DMS 273 treated with DMSO at 0.1 percent for 48 hours (cell line): ENCODE measurements at regions not wholly inside any gene's neighbourhood (a gene's known extent, or its start where the extent isn't known, plus 50 kb on each side); places are given as distances from the start of the nearest gene placed in this dataset.
"Not testable (repeated sequence)": the region's sequence is repeated elsewhere in the genome, so short reads cannot be mapped to it uniquely, and the experiment has no call there.

Experiments
- DNase-seq: peaks from one replicate; lab custom pipeline; 2025; lab: John Stamatoyannopoulos, UW

- DNase-seq, result no peak
Measured at GRCh38 chr11:134665571-134666270, 253.7 kb upstream of the B3GAT1 start.

GRCh38 chr11:134665188-134665535, 253.1 kb upstream of the B3GAT1 start:
- DNase-seq, result no peak

DNA sequence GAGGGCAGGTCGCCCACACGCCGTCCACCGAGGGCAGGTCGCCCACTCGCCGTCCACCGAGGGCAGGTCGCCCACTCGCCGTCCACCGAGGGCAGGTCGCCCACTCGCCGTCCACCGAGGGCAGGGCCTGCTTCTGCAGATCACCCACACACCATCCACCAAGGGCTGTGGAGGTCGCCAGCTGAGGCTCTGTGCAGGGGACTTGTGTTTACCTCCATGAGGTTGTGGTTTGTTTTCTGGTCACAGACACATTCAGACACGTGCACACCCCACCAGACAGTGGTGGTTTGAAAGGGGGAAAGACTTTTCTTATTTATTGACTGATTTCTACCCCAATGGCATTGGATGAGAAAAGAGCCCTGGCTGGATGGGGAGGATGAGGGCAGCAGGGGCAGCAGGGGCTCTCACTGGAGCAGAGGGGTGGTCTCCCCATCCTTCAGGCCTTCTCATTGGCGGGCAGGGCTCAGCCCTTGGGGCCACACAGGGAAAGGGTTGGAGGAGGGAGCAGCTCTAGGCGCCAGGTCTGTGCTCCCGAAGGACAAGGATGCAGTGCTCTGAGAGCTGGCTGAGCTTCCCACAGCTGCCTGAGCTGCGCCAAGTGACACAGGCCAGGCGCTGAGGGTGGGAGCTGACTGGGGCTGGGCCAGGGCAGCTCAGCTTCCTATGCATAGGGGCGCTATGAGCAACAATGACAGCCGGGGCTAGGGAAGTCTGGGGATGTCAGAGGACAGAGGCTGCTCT, 252.6 kb upstream of the B3GAT1 start:
- DNase-seq, result no peak

GRCh38 chr11:134663506-134664313, 251.7 kb upstream of the B3GAT1 start:
- DNase-seq, result no peak

DNA sequence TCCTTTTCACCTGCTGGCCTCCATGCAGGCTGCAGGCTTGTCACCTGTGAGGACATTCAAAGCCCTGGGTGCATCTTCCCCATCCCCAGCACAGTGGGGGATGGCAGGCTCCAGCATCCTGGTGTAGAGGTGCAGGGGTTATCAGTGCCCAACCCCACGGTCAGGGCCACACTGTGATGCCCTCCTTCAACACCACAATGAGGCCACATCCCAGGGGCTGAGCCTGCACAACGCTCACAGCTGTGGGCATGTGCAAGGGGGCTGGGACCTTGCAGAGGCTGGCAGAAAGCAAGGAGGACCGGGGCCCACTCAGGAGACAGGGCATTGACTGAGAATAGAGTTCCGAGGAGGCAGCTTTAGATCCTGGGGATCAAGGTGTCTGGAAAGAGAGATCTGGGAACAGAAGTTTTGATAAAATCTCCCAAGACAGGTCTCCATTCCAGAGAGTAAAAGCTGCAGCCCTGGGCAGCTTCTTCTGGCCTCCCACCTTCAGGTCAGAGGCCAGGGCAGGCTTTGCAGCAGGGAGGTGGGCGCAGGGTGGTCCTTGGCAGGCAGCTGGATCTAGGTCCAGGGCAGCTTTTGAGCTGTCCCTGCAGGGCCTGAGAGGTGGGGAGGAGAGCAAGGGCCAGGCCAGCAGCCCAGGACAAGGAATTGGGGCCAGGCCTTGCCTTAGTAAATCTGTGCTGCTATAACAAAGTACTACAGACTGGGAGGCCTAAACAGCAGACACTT, 250.8 kb upstream of the B3GAT1 start:
- DNase-seq, result no peak

GRCh38 chr11:134661660-134662059, 249.6 kb upstream of the B3GAT1 start:
- no peak for DNase-seq

GRCh38 chr11:134660416-134660815, 248.4 kb upstream of the B3GAT1 start:
- DNase-seq, result no peak

- DNase-seq, result no peak
Measured at GRCh38 chr11:134659882-134660281, 247.8 kb upstream of the B3GAT1 start.

DNA sequence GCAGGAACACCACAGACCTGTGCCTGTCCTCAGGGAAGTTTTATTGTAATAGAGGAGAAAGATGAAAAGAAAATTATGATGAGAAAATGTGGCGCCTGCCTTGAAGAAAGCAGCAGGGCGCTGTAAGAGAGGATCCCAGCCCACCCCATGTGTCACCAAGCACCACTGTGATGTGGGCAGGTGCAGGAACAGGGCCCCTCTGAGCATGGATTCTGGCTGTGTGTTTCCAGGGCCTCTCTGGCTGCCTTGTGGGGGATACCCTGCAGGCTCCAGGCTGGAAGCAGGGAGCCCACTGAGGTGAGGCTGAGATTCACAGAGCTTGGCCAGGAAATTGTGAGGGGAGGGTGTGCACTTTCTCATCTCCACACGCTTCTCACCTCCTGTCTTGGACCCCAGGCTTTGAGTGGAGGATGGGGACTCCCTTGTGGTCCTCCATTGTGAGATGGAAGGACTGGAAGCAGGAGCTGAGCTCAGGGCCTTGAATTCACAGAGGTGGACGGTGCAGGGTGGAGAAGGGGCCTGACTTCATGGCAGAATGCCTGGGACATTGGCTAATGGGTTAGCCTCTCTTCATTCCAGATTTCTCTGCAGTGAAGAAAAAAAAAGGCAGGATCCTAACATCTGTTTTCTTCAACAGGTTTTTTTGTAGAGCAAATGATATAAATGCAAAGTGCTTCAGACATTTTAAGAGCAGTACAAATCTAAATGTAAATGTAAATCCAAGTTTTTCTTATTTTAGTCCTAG, 246.6 kb upstream of the B3GAT1 start:
- no peak for DNase-seq

DNA sequence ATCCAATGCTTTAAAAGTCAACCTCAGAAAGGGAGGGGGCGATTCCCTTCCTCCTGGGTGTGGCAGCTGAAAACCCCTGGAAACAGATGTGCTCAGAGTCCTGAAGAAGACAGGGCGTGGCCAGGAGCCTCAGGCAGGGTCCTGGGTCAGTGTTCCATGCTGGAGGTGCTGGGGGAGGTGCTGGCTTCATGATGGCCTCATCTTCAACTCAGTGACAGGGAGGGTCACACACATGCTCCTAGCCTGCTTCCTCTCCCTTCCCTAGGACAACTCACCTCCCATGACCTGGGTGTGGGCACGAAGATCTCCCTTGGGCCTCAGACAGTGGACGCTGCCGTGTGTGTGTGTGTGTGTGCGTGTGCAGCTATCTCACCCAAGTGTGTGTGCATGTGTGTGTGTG, 245.6 kb upstream of the B3GAT1 start:
- DNase-seq, result no peak

GRCh38 chr11:134656861-134657540, 245.0 kb upstream of the B3GAT1 start:
- DNase-seq, result no peak

- not testable (repeated sequence) for DNase-seq
Measured at GRCh38 chr11:134656086-134656840, 244.2 kb upstream of the B3GAT1 start.

- DNase-seq, result no peak
Measured at GRCh38 chr11:134655189-134655989, 243.3 kb upstream of the B3GAT1 start.

DNA sequence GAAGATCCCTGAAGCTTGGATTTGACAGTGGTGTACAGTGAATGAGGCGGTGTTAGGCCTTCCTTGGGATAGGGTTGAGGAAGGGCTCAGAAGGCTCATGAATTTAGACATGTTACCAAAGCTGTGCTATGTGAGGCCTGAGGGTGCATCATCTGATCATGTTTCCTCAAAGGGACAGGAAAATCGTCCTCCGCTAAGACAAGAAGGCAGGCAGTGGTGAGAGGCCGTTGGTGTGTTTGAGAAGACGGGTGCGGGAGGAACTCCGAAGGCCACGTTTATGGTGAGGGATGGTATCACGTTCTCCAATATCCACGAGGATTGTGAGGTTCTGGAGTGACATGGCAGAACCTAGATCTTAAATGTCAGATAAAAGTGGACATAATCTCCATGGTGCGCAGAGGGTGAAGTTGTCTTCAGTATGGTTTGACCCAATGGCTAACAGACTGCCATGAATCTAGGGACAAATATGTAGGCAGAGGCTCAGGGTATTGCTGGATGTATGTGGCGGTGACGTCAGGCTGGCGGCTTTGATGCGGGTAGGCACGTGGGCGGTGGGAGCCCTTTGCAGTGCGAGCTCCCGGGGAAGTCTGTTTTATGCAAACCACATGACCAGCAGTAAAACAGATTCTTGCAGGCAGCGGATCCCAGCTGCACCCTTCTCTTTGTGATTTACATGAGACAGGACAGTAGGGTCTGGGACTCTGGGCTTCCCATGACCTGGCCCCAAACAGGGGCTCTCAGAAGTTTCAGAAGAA, 242.3 kb upstream of the B3GAT1 start:
- no peak for DNase-seq

DNA sequence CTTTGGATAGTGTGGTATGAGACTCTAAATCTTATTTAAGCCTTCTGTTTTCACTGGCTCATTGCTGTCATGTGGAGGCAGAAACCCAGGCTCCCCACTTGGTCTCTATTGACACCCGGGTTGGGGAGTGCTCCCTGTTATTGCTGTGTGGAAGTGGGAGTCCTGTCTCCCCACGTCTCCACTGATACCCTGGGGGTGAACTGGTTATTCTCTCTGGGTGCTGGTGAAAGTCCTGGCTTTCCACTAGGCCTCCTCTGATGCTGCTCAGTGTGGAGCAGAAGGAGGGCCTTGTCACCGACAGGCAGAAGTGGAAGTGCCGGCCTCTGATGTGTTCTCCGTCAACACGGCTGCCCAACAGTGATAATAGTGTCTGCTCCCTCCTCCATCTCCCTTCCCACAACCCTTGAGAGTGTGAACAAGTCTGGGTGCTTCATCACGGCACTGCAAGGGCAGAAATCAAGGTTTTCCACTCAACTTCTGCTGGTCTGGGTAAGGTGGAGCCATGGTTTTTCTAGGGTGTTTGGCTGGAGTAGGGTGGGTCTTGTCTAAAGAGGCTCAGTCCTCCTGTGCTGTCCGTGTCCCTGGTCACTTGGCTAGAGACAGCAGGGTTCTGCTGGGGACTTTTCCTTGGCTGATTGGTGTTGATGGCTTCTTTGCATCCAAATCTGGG, 240.7 kb upstream of the B3GAT1 start:
- no peak for DNase-seq

- DNase-seq, result no peak
Measured at GRCh38 chr11:134647066-134647743, 235.2 kb upstream of the B3GAT1 start.

DNA sequence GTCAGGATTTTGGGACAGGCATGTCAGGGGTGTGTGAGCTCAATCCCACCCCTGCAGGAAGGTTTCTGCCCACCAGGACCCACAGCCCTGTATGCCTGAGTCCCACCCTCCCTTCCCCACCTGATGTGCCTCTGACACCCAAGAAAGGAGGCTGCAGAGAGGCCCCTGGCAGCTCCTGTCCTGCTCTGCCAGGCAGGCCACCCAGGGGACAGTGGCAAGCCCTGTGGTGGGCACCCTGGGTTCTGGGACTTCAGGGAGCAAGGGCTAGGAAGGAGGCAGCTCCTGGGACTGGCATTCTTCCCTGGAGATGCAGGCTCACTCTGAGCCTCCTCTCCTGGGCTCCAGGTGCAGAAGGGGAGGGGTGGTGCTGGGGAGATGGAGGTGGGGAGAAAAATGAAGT, 234.5 kb upstream of the B3GAT1 start:
- no peak for DNase-seq
